IMR-90 (cell line): ENCODE measurements at regions not wholly inside any gene's neighbourhood (a gene's known extent, or its start where the extent isn't known, plus 50 kb on each side); places are given as distances from the start of the nearest gene placed in this dataset.

Experiments used
- BHLHE40 ChIP-seq: fragments of 150-350 bp; IDR thresholded peaks from 2 replicates; pipeline ENCODE4 v1.6.1; 2016; ENCODE audit warnings: mild to moderate bottlenecking, low read depth, low read length
- CEBPB ChIP-seq: IDR thresholded peaks from 2 replicates; pipeline ENCODE4 v1.6.1; 2012; ENCODE audit warnings: low read depth, low read length, improper control_type of control experiment
- CTCF ChIP-seq: conservative IDR thresholded peaks from 2 replicates; pipeline ENCODE4 v1.5.1; 2012; ENCODE audit warnings: mild to moderate bottlenecking, low read depth, low read length, improper control_type of control experiment
- POLR2A ChIP-seq: IDR thresholded peaks from 2 replicates; pipeline ENCODE4 v1.6.1; 2012; ENCODE audit warnings: mild to moderate bottlenecking, low read depth, low read length
- RAD21 ChIP-seq: IDR thresholded peaks from 2 replicates; pipeline ENCODE4 v1.6.1; 2012; ENCODE audit warnings: low read length, improper control_type of control experiment
- RFX5 ChIP-seq: IDR thresholded peaks from 2 replicates; pipeline ENCODE4 v1.8.0; 2012; ENCODE audit warnings: low read depth, mild to moderate bottlenecking, low read length, moderate library complexity
- TF ChIP-seq, protein P1 (sequence below): fragments of 150-350 bp; IDR thresholded peaks from 2 replicates; pipeline ENCODE4 v1.6.1; 2017; ENCODE audit warnings: mild to moderate bottlenecking, antibody characterized with exemption, low read length, low read depth

DNA sequence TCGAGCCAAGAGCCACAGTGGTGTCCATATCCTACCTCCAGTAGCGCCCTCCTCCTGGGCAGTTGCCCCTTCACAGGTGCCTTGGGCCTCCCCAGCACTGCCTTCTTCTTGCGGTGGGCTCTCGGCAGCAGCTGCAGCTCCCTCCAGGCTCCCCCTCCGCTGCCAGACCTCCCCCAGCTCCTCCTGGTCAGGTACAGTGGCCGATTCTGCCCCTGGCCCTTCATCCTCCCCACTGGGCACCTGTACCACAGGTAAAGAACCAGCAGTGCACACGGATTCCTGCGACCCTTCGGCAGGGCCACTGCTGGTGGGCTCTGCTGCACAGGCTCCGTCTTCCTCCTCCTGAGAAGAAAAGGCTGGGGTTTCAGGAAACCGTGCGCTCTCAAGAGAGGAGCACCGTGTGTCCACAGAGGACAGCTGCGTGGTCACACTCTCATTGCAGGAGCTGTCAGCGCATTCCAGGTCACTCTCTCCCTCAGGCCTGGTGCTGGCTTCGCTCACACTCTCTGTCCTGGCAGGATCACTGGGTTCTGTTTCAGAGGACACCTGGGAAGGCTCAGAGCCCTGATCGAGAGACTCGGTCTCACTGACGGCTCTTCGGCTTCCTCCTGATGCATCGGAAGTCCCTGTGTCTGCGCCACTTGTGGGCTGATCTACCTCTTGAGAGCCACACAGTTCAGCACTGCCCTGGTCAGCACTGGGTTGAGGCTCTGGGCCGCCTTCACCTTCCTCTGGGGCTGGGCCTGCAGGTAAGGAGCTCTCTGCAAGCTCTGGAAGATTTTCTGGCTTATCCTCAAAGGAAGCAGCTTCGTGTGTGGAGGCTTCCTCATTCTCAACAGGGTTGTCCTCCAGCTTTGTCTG is 147.4 kb upstream of the STK17B start:
- no peak for TF ChIP-seq POLR2A
- TF ChIP-seq, protein P1, sequence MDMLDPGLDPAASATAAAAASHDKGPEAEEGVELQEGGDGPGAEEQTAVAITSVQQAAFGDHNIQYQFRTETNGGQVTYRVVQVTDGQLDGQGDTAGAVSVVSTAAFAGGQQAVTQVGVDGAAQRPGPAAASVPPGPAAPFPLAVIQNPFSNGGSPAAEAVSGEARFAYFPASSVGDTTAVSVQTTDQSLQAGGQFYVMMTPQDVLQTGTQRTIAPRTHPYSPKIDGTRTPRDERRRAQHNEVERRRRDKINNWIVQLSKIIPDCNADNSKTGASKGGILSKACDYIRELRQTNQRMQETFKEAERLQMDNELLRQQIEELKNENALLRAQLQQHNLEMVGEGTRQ = no peak
- no peak for TF ChIP-seq CTCF
- TF ChIP-seq CEBPB = no peak
- no peak for TF ChIP-seq RAD21
- no peak for TF ChIP-seq BHLHE40
- TF ChIP-seq RFX5 = no peak
